GM23338 (cell line): ENCODE measurements at regions not wholly inside any gene's neighbourhood (a gene's known extent, or its start where the extent isn't known, plus 50 kb on each side); places are given as distances from the start of the nearest gene placed in this dataset.

ENCODE experiments used
- ATAC-seq: fragments of 200-7000 bp; cut with Tn5 transposase; 3 replicates; pipeline ENCODE4 v1.9.1; 2020
- DNase-seq: peaks from one replicate; pipeline ENCODE4 v3.0.0-alpha.2; 2015; ENCODE audit warnings: low spot score
- H2AFZ ChIP-seq: fragments of 200-600 bp; sonication (generic); 2 replicates; pipeline ENCODE4 v1.8.0; 2016; ENCODE audit warnings: antibody characterized with exemption, mild to moderate bottlenecking, moderate library complexity
- H3F3A ChIP-seq: fragments of 200-600 bp; sonication (generic); replicated peaks from 2 replicates; pipeline ENCODE4 v1.8.0; 2017; ENCODE audit warnings: antibody characterized with exemption, mixed run types, low read depth
- H3K27ac ChIP-seq: fragments of 200-600 bp; sonication (generic); 2 replicates; pipeline ENCODE4 v1.6.1; 2016; ENCODE audit warnings: low read depth
- H3K27me3 ChIP-seq: fragments of 200-600 bp; sonication (generic); 2 replicates; pipeline ENCODE4 v1.8.0; 2016; ENCODE audit warnings: mild to moderate bottlenecking, mixed run types, moderate library complexity; ENCODE audit not compliant: insufficient read depth
- H3K36me3 ChIP-seq: fragments of 200-600 bp; sonication (generic); 2 replicates; pipeline ENCODE4 v1.8.0; 2016; ENCODE audit warnings: mild to moderate bottlenecking; ENCODE audit not compliant: insufficient read depth
- H3K4me1 ChIP-seq: fragments of 200-600 bp; sonication (generic); 2 replicates; pipeline ENCODE4 v1.8.0; 2016; ENCODE audit warnings: mild to moderate bottlenecking, moderate library complexity; ENCODE audit not compliant: insufficient read depth
- H3K4me2 ChIP-seq: fragments of 200-600 bp; sonication (generic); 2 replicates; pipeline ENCODE4 v1.7.1; 2017; ENCODE audit warnings: mixed run types
- H3K4me3 ChIP-seq: fragments of 200-600 bp; sonication (generic); 2 replicates; pipeline ENCODE4 v1.6.1; 2016; ENCODE audit warnings: mixed run types
- H3K79me2 ChIP-seq: fragments of 200-600 bp; sonication (generic); replicated peaks from 2 replicates; pipeline ENCODE4 v1.8.0; 2017; ENCODE audit warnings: mild to moderate bottlenecking; ENCODE audit not compliant: insufficient read depth
- H3K9me2 ChIP-seq: fragments of 200-600 bp; sonication (generic); 2 replicates; pipeline ENCODE4 v1.8.0; 2017; ENCODE audit not compliant: insufficient read depth
- H4K20me1 ChIP-seq: fragments of 200-600 bp; sonication (generic); replicated peaks from 2 replicates; pipeline ENCODE4 v1.8.0; 2017; ENCODE audit warnings: mild to moderate bottlenecking; ENCODE audit not compliant: insufficient read depth
- H3K27ac Mint-ChIP-seq: 2 replicates; pipeline ENCODE4 v1.8.0; 2020; ENCODE audit warnings: inconsistent platforms, mild to moderate bottlenecking, moderate library complexity, mixed read lengths
- H3K27me3 Mint-ChIP-seq: 3 replicates; pipeline ENCODE4 v1.8.0; 2022; ENCODE audit warnings: low read depth, mild to moderate bottlenecking, moderate library complexity, mixed read lengths, inconsistent platforms; ENCODE audit not compliant: insufficient read depth, poor library complexity
- H3K36me3 Mint-ChIP-seq: 3 replicates; pipeline ENCODE4 v1.8.0; 2021; ENCODE audit warnings: low read depth, mild to moderate bottlenecking, inconsistent platforms, moderate library complexity, mixed read lengths
- H3K4me1 Mint-ChIP-seq: 3 replicates; pipeline ENCODE4 v1.8.0; 2020; ENCODE audit warnings: mild to moderate bottlenecking, inconsistent platforms, mixed read lengths
- H3K4me3 Mint-ChIP-seq: 3 replicates; pipeline ENCODE4 v1.8.0; 2021; ENCODE audit warnings: moderate library complexity, mild to moderate bottlenecking, inconsistent platforms, mixed read lengths
- H3K9me3 Mint-ChIP-seq: 3 replicates; pipeline ENCODE4 v1.8.0; 2020; ENCODE audit warnings: moderate library complexity, mild to moderate bottlenecking, inconsistent platforms, mixed read lengths
- CREB1 ChIP-seq: fragments of 250-450 bp; sonication (Bioruptor Pico); IDR thresholded peaks from 2 replicates; pipeline ENCODE4 v1.5.0; 2020; ENCODE audit warnings: low read depth, mild to moderate bottlenecking, moderate library complexity
- CTCF ChIP-seq, 2 experiments: fragments of 200-600 bp in 1 of 2; sonication (generic) in 1 of 2; conservative IDR thresholded peaks; 2 replicates each; pipeline versions ENCODE4 v1.5.1 to v1.6.1; 2016 to 2017; ENCODE audit warnings: antibody characterized with exemption in 2 of 2, low read depth in 2 of 2, mild to moderate bottlenecking in 2 of 2, moderate library complexity in 1 of 2
- EZH2 ChIP-seq: fragments of 200-600 bp; sonication (generic); IDR thresholded peaks from one replicate; pipeline ENCODE4 v1.8.0; 2017; ENCODE audit warnings: antibody characterized with exemption, mild to moderate bottlenecking, low read depth; ENCODE audit not compliant: unreplicated experiment
- EZH2phosphoT487 ChIP-seq: fragments of 200-600 bp; sonication (generic); IDR thresholded peaks from one replicate; pipeline ENCODE4 v1.8.1; 2018; ENCODE audit warnings: antibody characterized with exemption; ENCODE audit not compliant: unreplicated experiment
- JUNB ChIP-seq: IDR thresholded peaks from one replicate; pipeline ENCODE4 v1.6.1; 2016; ENCODE audit warnings: antibody characterized with exemption; ENCODE audit not compliant: unreplicated experiment
- NANOG ChIP-seq: IDR thresholded peaks from 2 replicates; pipeline ENCODE4 v1.6.1; 2016; ENCODE audit warnings: antibody characterized with exemption, borderline replicate concordance
- POLR2AphosphoS5 ChIP-seq: IDR thresholded peaks from 2 replicates; pipeline ENCODE4 v1.6.1; 2016; ENCODE audit warnings: antibody characterized with exemption, low read depth
- REST ChIP-seq: IDR thresholded peaks from one replicate; pipeline ENCODE4 v1.6.1; 2018; ENCODE audit warnings: antibody characterized with exemption; ENCODE audit not compliant: unreplicated experiment
- STAT1 ChIP-seq: IDR thresholded peaks from one replicate; pipeline ENCODE4 v1.6.1; 2016; ENCODE audit warnings: antibody characterized with exemption; ENCODE audit not compliant: unreplicated experiment
- ZNF114 ChIP-seq: fragments of 250-450 bp; sonication (Bioruptor Pico); IDR thresholded peaks from 2 replicates; pipeline ENCODE4 v1.5.0; 2020; ENCODE audit warnings: mild to moderate bottlenecking, moderate library complexity
- ZNF331 ChIP-seq: fragments of 250-450 bp; sonication (Bioruptor Pico); IDR thresholded peaks from 2 replicates; pipeline ENCODE4 v1.5.0; 2020; ENCODE audit warnings: low read depth, mild to moderate bottlenecking, moderate library complexity
- ZNF462 ChIP-seq: fragments of 250-450 bp; sonication (Bioruptor Pico); IDR thresholded peaks from 2 replicates; pipeline ENCODE4 v1.5.0; 2020; ENCODE audit warnings: mild to moderate bottlenecking, moderate library complexity

- TF ChIP-seq EZH2phosphoT487 = no peak
- TF ChIP-seq ZNF331 (CRISPR knock-in tag) = no peak
- no peak for TF ChIP-seq STAT1
- no peak for TF ChIP-seq JUNB
- no peak for TF ChIP-seq ZNF114 (CRISPR knock-in tag)
- no peak for TF ChIP-seq EZH2
- TF ChIP-seq POLR2AphosphoS5 = no peak
- no peak for TF ChIP-seq NANOG
- TF ChIP-seq REST = no peak
- no peak for TF ChIP-seq CTCF (conservative IDR thresholded peaks at IDR 0.05; ENCODE audit: low read depth in 2 of 2)
- no peak for TF ChIP-seq CREB1
Observed at GRCh38 chr10:129096065-129096984, 370.7 kb upstream of the MGMT start (continued).

GRCh38 chr10:129097776-129098330, 369.2 kb upstream of the MGMT start:
- Histone ChIP-seq H3K27me3 (no peaks in the 10 kb centered on the region), H3K79me2 (no peaks in the 10 kb centered on the region), H4K20me1 (no peaks in the 10 kb centered on the region), H3K4me1 (no peaks in the 10 kb centered on the region), H3K9me2 (no peaks in the 10 kb centered on the region), H3F3A (no peaks in the 10 kb centered on the region), H3K27ac (no peak overlapping the region), H3K4me3 (no peak overlapping the region), H3K36me3 (no peaks in the 10 kb centered on the region), H3K4me2 (no peak overlapping the region), H2AFZ (no peak overlapping the region; the same call in 1 of the 2 replicates)
- no peak overlapping the region for H3K27ac Mint-ChIP-seq
- ATAC-seq = no peak
- TF ChIP-seq ZNF462 (no peak), POLR2AphosphoS5 (no peak)
- no peak for DNase-seq
- H3K27me3 Mint-ChIP-seq = peaks cover 4% of the 10 kb centered on the region
- H3K4me1 Mint-ChIP-seq = no peaks in the 10 kb centered on the region
- H3K9me3 Mint-ChIP-seq = no peaks in the 10 kb centered on the region
- no peaks in the 10 kb centered on the region for H3K36me3 Mint-ChIP-seq
- H3K4me3 Mint-ChIP-seq = no peak overlapping the region
